ENCODE measurements at regions not wholly inside any gene's neighbourhood (a gene's known extent, or its start where the extent isn't known, plus 50 kb on each side); places are given as distances from the start of the nearest gene placed in this dataset.

- no peak for DNase-seq
Measured at GRCh38 chr13:40178130-40178529, 488.3 kb downstream of the FOXO1 start.

GRCh38 chr13:40179445-40180281 lies 486.8 kb downstream of the FOXO1 start:
- no peak for DNase-seq

- no peak for DNase-seq
Measured at GRCh38 chr13:40180776-40181175, 485.7 kb downstream of the FOXO1 start.

GRCh38 chr13:40181203-40181845 lies 485.1 kb downstream of the FOXO1 start:
- DNase-seq = no peak

- DNase-seq = no peak
Measured at GRCh38 chr13:40182591-40182990, 483.9 kb downstream of the FOXO1 start.

GRCh38 chr13:40185414-40185813 lies 481.0 kb downstream of the FOXO1 start:
- DNase-seq = no peak

GRCh38 chr13:40186041-40186440 lies 480.4 kb downstream of the FOXO1 start:
- DNase-seq = no peak

- no peak for DNase-seq
Measured at GRCh38 chr13:40186626-40187323, 479.7 kb downstream of the FOXO1 start.

GRCh38 chr13:40187324-40187795 lies 479.1 kb downstream of the FOXO1 start:
- no peak for DNase-seq

GRCh38 chr13:40187841-40188591 lies 478.4 kb downstream of the FOXO1 start:
- no peak for DNase-seq

GRCh38 chr13:40189426-40189825 lies 477.0 kb downstream of the FOXO1 start:
- DNase-seq = no peak

GRCh38 chr13:40189898-40190630 lies 476.4 kb downstream of the FOXO1 start:
- DNase-seq = no peak

- DNase-seq = no peak
Measured at GRCh38 chr13:40190641-40191100, 475.8 kb downstream of the FOXO1 start.

GRCh38 chr13:40191186-40191980 lies 475.1 kb downstream of the FOXO1 start:
- no peak for DNase-seq

- no peak for DNase-seq
Measured at GRCh38 chr13:40192452-40192851, 474.0 kb downstream of the FOXO1 start.

GRCh38 chr13:40192858-40193257 lies 473.6 kb downstream of the FOXO1 start:
- no peak for DNase-seq

GRCh38 chr13:40193286-40194223 lies 472.9 kb downstream of the FOXO1 start:
- no peak for DNase-seq

GRCh38 chr13:40194224-40194806 lies 472.1 kb downstream of the FOXO1 start:
- no peak for DNase-seq

GRCh38 chr13:40197049-40197448 lies 469.4 kb downstream of the FOXO1 start:
- no peak for DNase-seq

Data from SW 1271 (cell line).